ENCODE measurements at regions not wholly inside any gene's neighbourhood (a gene's known extent, or its start where the extent isn't known, plus 50 kb on each side); places are given as distances from the start of the nearest gene placed in this dataset.
"Not testable (repeated sequence)": the region's sequence is repeated elsewhere in the genome, so short reads cannot be mapped to it uniquely, and the experiment has no call there.

DNA sequence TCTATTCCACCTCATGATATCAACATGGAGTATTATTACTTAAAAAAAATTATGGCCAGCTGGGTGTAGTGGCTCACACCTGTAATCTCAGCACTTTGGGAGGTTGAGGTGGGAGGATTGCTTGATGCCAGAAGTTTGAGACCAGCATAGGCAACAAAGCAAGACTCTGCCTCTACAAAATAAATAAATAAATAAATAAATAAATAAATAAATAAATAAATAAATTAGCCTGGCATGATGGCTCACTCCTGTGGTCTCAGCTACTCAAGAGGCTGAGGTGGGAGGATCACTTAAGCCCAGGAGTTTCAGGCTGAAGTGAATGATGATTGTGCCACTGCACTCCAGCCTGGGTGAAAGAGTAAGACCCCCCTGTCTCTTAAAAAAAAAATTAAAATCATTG, 350.8 kb downstream of the VRK1 start:
- H3K4me1 ChIP-seq (ENCODE audit: control insufficient read depth, insufficient read depth, low read length); H3K27me3 ChIP-seq (ENCODE audit: control insufficient read depth, insufficient read depth); ATAC-seq; H3K27ac ChIP-seq (ENCODE audit: low read length); H3K9me3 ChIP-seq (ENCODE audit: control insufficient read depth, low read length); DNase-seq; intact Hi-C loops (cut with DNase I); H3K4me3 ChIP-seq (ENCODE audit: low read length): not testable (repeated sequence)

DNA sequence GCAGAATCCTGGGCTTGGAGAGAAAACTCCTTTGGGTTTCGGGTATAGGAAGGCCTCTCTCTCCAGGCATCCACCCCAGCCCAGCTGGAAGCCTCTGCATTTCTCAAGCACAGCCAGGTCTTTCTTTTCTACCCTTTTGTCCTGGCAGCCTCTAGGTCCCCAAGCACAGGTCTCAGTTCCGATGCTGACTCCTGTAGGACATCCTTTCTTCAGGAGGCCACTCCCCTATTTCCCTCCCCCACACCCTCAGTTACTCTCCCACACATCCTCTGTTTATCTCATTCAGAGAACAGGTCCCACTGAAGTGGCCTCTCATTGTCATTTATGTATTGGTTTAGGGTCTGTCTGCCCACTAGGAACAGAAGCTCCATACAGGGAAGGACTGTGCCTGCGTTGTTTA, 352.6 kb downstream of the VRK1 start:
- Histone ChIP-seq H3K27ac (ENCODE audit: low read length) (no peak overlapping the region), H3K4me3 (ENCODE audit: low read length) (no peak overlapping the region), H3K9me3 (ENCODE audit: control insufficient read depth, low read length) (no peaks in the 10 kb centered on the region), H3K4me1 (ENCODE audit: control insufficient read depth, insufficient read depth, low read length) (no peaks in the 10 kb centered on the region), H3K27me3 (ENCODE audit: control insufficient read depth, insufficient read depth) (no peaks in the 10 kb centered on the region)
- DNase-seq (no peak), ATAC-seq (no peak)
- intact Hi-C loops (cut with DNase I), result no loop called here
- 53% methylated on average over 3 of the region's 3 CpGs for WGBS

- WGBS, result 80% methylated on average over 6 of the region's 6 CpGs
Observed at GRCh38 chr14:97153527-97153926, 356.3 kb downstream of the VRK1 start.

GRCh38 chr14:97155320-97155719, 358.1 kb downstream of the VRK1 start:
- H3K27ac ChIP-seq (ENCODE audit: low read length), result no peak overlapping the region
- no peaks in the 10 kb centered on the region for H3K4me1 ChIP-seq (ENCODE audit: control insufficient read depth, insufficient read depth, low read length)
- intact Hi-C loops (cut with DNase I), result no loop called here
- H3K4me3 ChIP-seq (ENCODE audit: low read length), result no peak overlapping the region
- DNase-seq (no peak), ATAC-seq (no peak)
- no peaks in the 10 kb centered on the region for H3K27me3 ChIP-seq (ENCODE audit: control insufficient read depth, insufficient read depth)
- H3K9me3 ChIP-seq (ENCODE audit: control insufficient read depth, low read length), result no peaks in the 10 kb centered on the region
- WGBS, result 91% methylated on average over 2 of the region's 2 CpGs

More at GRCh38 chr14:97153527-97153926, 356.3 kb downstream of the VRK1 start:
- no peaks in the 10 kb centered on the region for H3K27me3 ChIP-seq (ENCODE audit: control insufficient read depth, insufficient read depth)
- no peak for ATAC-seq
- no peak overlapping the region for H3K4me3 ChIP-seq (ENCODE audit: low read length)
- no peaks in the 10 kb centered on the region for H3K4me1 ChIP-seq (ENCODE audit: control insufficient read depth, insufficient read depth, low read length)
- no peaks in the 10 kb centered on the region for H3K9me3 ChIP-seq (ENCODE audit: control insufficient read depth, low read length)
- DNase-seq, result no peak
- no peak overlapping the region for H3K27ac ChIP-seq (ENCODE audit: low read length)
- intact Hi-C loops (cut with DNase I), result no loop called here

DNA sequence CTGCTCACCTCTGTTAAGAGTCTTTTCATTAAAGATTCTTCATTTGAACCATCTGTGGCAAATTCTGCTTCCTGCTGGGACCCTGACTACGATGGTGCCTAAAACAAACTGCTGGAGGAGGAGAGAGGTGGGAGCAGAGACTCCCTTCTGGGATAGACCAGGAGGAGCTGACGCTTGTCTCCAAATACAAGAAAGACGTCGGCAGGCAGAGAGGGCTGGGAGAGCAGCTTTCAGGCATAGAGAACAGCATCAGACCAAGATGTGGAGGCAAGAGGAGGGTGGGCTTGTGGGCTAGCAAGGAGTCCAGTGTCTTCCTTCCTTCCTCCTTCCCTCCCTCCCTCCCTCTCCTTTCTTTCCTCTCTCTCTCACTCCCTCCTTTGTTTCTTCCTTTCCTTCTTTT, 358.6 kb downstream of the VRK1 start:
- no peaks in the 10 kb centered on the region for H3K4me1 ChIP-seq (ENCODE audit: control insufficient read depth, insufficient read depth, low read length)
- H3K9me3 ChIP-seq (ENCODE audit: control insufficient read depth, low read length), result no peaks in the 10 kb centered on the region
- no peaks in the 10 kb centered on the region for H3K27me3 ChIP-seq (ENCODE audit: control insufficient read depth, insufficient read depth)
- ATAC-seq (no peak), DNase-seq (no peak)
- intact Hi-C loops (cut with DNase I), result no loop called here
- 42% methylated on average over 4 of the region's 4 CpGs for WGBS
- no peak overlapping the region for H3K27ac ChIP-seq (ENCODE audit: low read length)
- H3K4me3 ChIP-seq (ENCODE audit: low read length), result no peak overlapping the region

- WGBS, result 71% methylated on average over 5 of the region's 5 CpGs
- no peaks in the 10 kb centered on the region for H3K9me3 ChIP-seq (ENCODE audit: control insufficient read depth, low read length)
- intact Hi-C loops (cut with DNase I), result no loop called here
Observed at GRCh38 chr14:97156705-97157104, 359.5 kb downstream of the VRK1 start.

GRCh38 chr14:97158102-97158501, 360.9 kb downstream of the VRK1 start:
- Histone ChIP-seq H3K27me3 (ENCODE audit: control insufficient read depth, insufficient read depth) (no peaks in the 10 kb centered on the region), H3K4me1 (ENCODE audit: control insufficient read depth, insufficient read depth, low read length) (no peaks in the 10 kb centered on the region), H3K9me3 (ENCODE audit: control insufficient read depth, low read length) (no peaks in the 10 kb centered on the region), H3K4me3 (ENCODE audit: low read length) (no peak overlapping the region), H3K27ac (ENCODE audit: low read length) (no peak overlapping the region)
- DNase-seq, result no peak
- 71% methylated on average over 1 of the region's 1 CpG for WGBS
- intact Hi-C loops (cut with DNase I), result no loop called here
- no peak for ATAC-seq

More at GRCh38 chr14:97156705-97157104, 359.5 kb downstream of the VRK1 start:
- H3K27ac ChIP-seq (ENCODE audit: low read length), result no peak overlapping the region
- ATAC-seq (no peak), DNase-seq (no peak)
- no peaks in the 10 kb centered on the region for H3K27me3 ChIP-seq (ENCODE audit: control insufficient read depth, insufficient read depth)
- H3K4me3 ChIP-seq (ENCODE audit: low read length), result no peak overlapping the region
- H3K4me1 ChIP-seq (ENCODE audit: control insufficient read depth, insufficient read depth, low read length), result no peaks in the 10 kb centered on the region

GRCh38 chr14:97159124-97159523, 361.9 kb downstream of the VRK1 start:
- Histone ChIP-seq H3K4me3 (ENCODE audit: low read length) (no peak overlapping the region), H3K4me1 (ENCODE audit: control insufficient read depth, insufficient read depth, low read length) (no peaks in the 10 kb centered on the region), H3K27me3 (ENCODE audit: control insufficient read depth, insufficient read depth) (no peaks in the 10 kb centered on the region), H3K9me3 (ENCODE audit: control insufficient read depth, low read length) (no peaks in the 10 kb centered on the region), H3K27ac (ENCODE audit: low read length) (no peak overlapping the region)
- no peak for DNase-seq
- ATAC-seq, result no peak
- WGBS, result 83% methylated on average over 4 of the region's 4 CpGs
- intact Hi-C loops (cut with DNase I), result no loop called here

GRCh38 chr14:97162621-97163020, 365.4 kb downstream of the VRK1 start:
- ATAC-seq (no peak), DNase-seq (no peak)
- no peaks in the 10 kb centered on the region for H3K9me3 ChIP-seq (ENCODE audit: control insufficient read depth, low read length)
- 74% methylated on average over 6 of the region's 6 CpGs for WGBS
- H3K4me3 ChIP-seq (ENCODE audit: low read length), result no peak overlapping the region
- no peak overlapping the region for H3K27ac ChIP-seq (ENCODE audit: low read length)
- intact Hi-C loops (cut with DNase I), result no loop called here
- no peaks in the 10 kb centered on the region for H3K4me1 ChIP-seq (ENCODE audit: control insufficient read depth, insufficient read depth, low read length)
- H3K27me3 ChIP-seq (ENCODE audit: control insufficient read depth, insufficient read depth), result no peaks in the 10 kb centered on the region

DNA sequence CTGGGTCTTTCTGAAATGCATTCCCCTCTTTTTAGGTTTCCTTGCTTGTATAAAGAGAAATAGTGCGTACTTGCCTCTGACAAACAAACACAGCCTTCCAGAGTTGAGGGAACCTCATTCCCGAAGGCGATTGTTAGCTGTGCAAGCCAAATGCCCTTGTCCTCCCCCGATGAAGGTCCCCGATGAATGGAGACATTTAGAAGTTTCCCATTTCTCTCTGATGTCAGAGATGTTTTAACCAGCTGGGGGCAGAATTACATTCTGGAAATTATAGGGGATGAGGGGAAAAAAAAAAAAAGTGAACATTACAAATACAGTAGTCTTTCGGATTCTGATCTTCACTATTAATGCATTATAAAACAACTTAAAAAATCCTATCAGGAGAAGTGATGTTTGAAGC, 366.8 kb downstream of the VRK1 start:
- Histone ChIP-seq H3K27me3 (ENCODE audit: control insufficient read depth, insufficient read depth) (no peaks in the 10 kb centered on the region), H3K4me1 (ENCODE audit: control insufficient read depth, insufficient read depth, low read length) (no peaks in the 10 kb centered on the region), H3K4me3 (ENCODE audit: low read length) (no peak overlapping the region), H3K27ac (ENCODE audit: low read length) (no peak overlapping the region), H3K9me3 (ENCODE audit: control insufficient read depth, low read length) (no peaks in the 10 kb centered on the region)
- intact Hi-C loops (cut with DNase I), result no loop called here
- DNase-seq, result no peak
- 61% methylated on average over 6 of the region's 6 CpGs for WGBS
- ATAC-seq, result no peak

- Histone ChIP-seq H3K4me3 (ENCODE audit: low read length) (no peak overlapping the region), H3K27me3 (ENCODE audit: control insufficient read depth, insufficient read depth) (no peaks in the 10 kb centered on the region), H3K27ac (ENCODE audit: low read length) (no peak overlapping the region), H3K9me3 (ENCODE audit: control insufficient read depth, low read length) (no peaks in the 10 kb centered on the region), H3K4me1 (ENCODE audit: control insufficient read depth, insufficient read depth, low read length) (no peaks in the 10 kb centered on the region)
- intact Hi-C loops (cut with DNase I), result no loop called here
- DNase-seq (no peak), ATAC-seq (no peak)
- 83% methylated on average over 7 of the region's 7 CpGs for WGBS
Observed at GRCh38 chr14:97166497-97166896, 369.3 kb downstream of the VRK1 start.

DNA sequence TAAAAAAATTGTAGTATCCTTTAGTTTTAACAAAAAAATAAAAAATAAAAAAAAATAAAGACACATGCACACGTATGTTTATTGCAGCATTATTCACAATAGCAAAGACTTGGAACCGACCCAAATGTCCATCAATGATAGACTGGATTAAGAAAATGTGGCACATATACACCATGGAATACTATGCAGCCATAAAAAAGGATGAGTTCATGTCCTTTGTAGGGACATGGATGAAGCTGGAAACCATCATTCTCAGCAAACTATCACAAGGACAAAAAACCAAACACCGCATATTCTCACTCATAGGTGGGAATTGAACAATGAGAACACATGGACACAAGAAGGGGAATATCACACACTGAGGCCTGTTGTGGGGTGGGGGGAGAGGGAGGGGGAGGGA, 370.4 kb downstream of the VRK1 start:
- H3K9me3 ChIP-seq (ENCODE audit: control insufficient read depth, low read length); H3K4me3 ChIP-seq (ENCODE audit: low read length); H3K27me3 ChIP-seq (ENCODE audit: control insufficient read depth, insufficient read depth); intact Hi-C loops (cut with DNase I); H3K27ac ChIP-seq (ENCODE audit: low read length); H3K4me1 ChIP-seq (ENCODE audit: control insufficient read depth, insufficient read depth, low read length); DNase-seq; ATAC-seq: not testable (repeated sequence)
- WGBS, result 86% methylated on average over 3 of the region's 3 CpGs
